Left ventricle myocardium inferior (tissue), 1 donor: ENCODE measurements at regions not wholly inside any gene's neighbourhood (a gene's known extent, or its start where the extent isn't known, plus 50 kb on each side); places are given as distances from the start of the nearest gene placed in this dataset.

Experiments
- DNase-seq: peaks from one replicate; pipeline ENCODE4 v3.0.0-alpha.2; 2020
- H3K27ac ChIP-seq: fragments of 200-600 bp; replicated peaks from 2 replicates; pipeline ENCODE4 v1.8.0; 2021
- H3K27me3 ChIP-seq: fragments of 200-600 bp; 2 replicates; pipeline ENCODE4 v1.8.0; 2021; ENCODE audit warnings: low read depth
- H3K36me3 ChIP-seq: fragments of 200-600 bp; 2 replicates; pipeline ENCODE4 v1.8.0; 2021
- H3K4me1 ChIP-seq: fragments of 200-600 bp; 2 replicates; pipeline ENCODE4 v1.8.0; 2021
- H3K4me3 ChIP-seq: fragments of 200-600 bp; 2 replicates; pipeline ENCODE4 v1.8.0; 2021; ENCODE audit warnings: mild to moderate bottlenecking, moderate library complexity
- H3K9me3 ChIP-seq: fragments of 200-600 bp; replicated peaks from 2 replicates; pipeline ENCODE4 v1.8.0; 2021
- intact Hi-C: fragments of 100-400 bp; cut with micrococcal nuclease; formaldehyde crosslinking; loops from one replicate; pipeline ENCODE4 v1.11.0; 2022
- TF ChIP-seq, protein P1 (sequence below): fragments of 200-600 bp; IDR thresholded peaks from 2 replicates; pipeline ENCODE4 v1.8.0; 2021; ENCODE audit warnings: antibody characterized with exemption, mild to moderate bottlenecking, borderline replicate concordance
- donor health status: DM: no; HTN: yes; CAD: no; lungs with severe emphysema.

DNA sequence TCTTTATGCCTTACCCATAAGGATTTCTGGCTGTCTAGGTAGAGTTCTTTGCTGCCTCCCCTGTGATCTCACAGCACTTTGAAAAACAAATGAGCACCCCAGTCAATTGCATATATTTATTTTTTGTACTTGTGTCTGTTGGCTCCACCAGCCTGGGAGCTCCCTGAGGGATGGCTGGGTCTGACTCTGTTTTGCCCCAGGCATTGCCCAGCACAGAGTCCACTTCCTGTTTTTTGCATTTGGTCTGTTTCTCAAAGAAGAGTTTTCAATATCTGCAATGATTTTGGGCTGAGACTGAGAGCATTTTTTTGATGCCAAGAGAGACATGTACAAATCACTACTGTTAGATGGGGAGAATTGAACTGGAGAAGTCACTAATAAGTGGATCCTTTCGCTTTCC is 125.0 kb downstream of the FOXD2 start:
- TF ChIP-seq, protein P1, sequence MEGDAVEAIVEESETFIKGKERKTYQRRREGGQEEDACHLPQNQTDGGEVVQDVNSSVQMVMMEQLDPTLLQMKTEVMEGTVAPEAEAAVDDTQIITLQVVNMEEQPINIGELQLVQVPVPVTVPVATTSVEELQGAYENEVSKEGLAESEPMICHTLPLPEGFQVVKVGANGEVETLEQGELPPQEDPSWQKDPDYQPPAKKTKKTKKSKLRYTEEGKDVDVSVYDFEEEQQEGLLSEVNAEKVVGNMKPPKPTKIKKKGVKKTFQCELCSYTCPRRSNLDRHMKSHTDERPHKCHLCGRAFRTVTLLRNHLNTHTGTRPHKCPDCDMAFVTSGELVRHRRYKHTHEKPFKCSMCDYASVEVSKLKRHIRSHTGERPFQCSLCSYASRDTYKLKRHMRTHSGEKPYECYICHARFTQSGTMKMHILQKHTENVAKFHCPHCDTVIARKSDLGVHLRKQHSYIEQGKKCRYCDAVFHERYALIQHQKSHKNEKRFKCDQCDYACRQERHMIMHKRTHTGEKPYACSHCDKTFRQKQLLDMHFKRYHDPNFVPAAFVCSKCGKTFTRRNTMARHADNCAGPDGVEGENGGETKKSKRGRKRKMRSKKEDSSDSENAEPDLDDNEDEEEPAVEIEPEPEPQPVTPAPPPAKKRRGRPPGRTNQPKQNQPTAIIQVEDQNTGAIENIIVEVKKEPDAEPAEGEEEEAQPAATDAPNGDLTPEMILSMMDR, result no peak
- no peak overlapping the region for H3K4me3 ChIP-seq
- H3K27me3 ChIP-seq, result peaks cover 60% of the 10 kb centered on the region
- intact Hi-C loops, result no loop called here
- no peak overlapping the region for H3K27ac ChIP-seq
- DNase-seq, result no peak
- H3K36me3 ChIP-seq, result no peaks in the 10 kb centered on the region
- peaks cover 17% of the 10 kb centered on the region for H3K4me1 ChIP-seq
- no peaks in the 10 kb centered on the region for H3K9me3 ChIP-seq

DNA sequence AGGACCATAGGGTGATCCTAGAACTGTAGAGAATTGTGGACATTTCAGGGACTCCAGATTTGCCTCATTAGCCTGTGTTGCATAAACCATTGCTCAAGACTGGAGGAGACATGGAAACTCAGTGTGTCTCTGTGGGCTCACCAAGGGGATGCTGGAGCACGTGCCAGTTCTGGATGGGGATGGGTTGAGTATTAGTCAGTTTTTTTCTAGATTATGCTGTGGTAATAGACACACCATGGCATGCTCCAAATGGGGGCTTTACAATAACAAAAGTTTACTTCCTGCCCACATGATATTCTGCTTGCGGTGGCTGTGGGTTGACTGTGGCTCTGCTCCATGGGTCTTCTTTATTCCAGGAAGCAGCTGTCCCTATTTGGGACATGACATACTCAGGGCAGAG is 125.4 kb downstream of the FOXD2 start:
- intact Hi-C loops, result no loop called here
- H3K27ac ChIP-seq, result no peak overlapping the region
- no peak for DNase-seq
- no peaks in the 10 kb centered on the region for H3K9me3 ChIP-seq
- H3K4me1 ChIP-seq, result peaks cover 17% of the 10 kb centered on the region
- no peak overlapping the region for H3K4me3 ChIP-seq
- TF ChIP-seq, protein P1, result no peak
- H3K27me3 ChIP-seq, result peaks cover 61% of the 10 kb centered on the region
- no peaks in the 10 kb centered on the region for H3K36me3 ChIP-seq

DNA sequence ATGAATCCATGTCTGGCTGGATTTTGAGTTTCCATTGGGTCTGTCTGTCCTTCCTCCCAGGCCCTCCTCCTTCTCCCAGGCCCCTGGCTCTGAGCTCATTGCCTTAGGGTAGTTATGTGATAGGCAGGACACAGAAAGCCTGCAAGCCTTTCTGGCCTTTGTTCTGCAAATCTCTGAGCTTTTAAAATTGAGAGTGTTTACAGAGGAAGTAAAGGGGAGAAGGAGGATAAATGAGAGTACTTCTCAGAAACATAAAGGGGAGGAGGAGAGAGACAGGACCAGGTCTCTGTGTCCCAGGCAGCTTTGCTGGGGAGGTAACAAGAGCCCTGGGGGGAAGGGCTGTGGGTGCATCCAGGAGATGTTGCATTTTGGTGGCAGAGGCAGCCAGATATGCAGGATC is 126.7 kb downstream of the FOXD2 start:
- intact Hi-C loops, result no loop called here
- peaks cover 25% of the 10 kb centered on the region for H3K4me1 ChIP-seq

DNA sequence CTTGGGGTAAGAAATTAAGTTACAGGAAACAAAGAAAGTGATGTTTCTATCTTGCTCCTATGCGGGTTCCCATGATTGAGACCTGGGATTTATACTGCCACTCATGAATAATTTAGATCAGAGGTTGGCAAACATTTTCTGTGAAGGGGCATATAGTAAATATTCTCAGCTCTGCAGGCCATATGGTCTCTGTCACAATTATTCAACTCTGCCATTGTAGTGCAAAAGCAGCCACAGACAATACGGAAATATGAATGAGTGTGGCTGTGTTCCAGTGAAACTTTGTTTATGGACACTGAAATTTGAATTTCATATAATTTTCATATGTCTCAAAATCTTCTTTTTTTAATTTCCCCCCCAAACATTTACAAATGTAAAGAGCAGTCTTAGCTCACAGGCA is 127.2 kb downstream of the FOXD2 start:
- DNase-seq, result no peak
- no peak overlapping the region for H3K4me3 ChIP-seq
- H3K9me3 ChIP-seq, result no peaks in the 10 kb centered on the region
- peaks cover 30% of the 10 kb centered on the region for H3K4me1 ChIP-seq
- peaks cover 52% of the 10 kb centered on the region for H3K27me3 ChIP-seq
- intact Hi-C loops, result no loop called here
- TF ChIP-seq, protein P1, result no peak
- no peak overlapping the region for H3K27ac ChIP-seq
- no peaks in the 10 kb centered on the region for H3K36me3 ChIP-seq

More for the DNA sequence above, 126.7 kb downstream of the FOXD2 start:
- Histone ChIP-seq H3K4me3 (no peak overlapping the region), H3K27me3 (peaks cover 57% of the 10 kb centered on the region), H3K36me3 (no peaks in the 10 kb centered on the region), H3K27ac (no peak overlapping the region), H3K9me3 (no peaks in the 10 kb centered on the region)
- TF ChIP-seq, protein P1, result no peak
- DNase-seq, result no peak

DNA sequence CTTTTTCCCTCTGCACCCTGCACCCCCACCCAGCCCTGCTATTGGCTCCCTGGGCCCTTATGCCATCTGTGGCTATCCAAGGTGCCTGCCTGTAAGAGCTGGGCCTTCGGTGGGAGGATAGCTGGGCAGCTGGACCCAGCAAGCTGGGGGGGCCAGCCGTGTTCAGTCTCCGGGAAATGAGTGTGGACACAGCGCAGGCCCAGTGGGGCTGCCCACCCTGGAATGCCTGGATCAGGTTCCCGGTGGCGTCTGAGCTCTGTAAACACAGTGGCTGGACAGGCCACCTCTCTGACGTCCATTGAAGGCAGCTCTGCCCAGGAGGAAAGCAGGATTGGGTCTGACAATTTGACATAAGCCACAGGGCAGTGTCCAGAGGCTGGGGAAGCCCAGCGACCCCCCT is 127.8 kb downstream of the FOXD2 start:
- Histone ChIP-seq H3K27ac (no peak overlapping the region), H3K27me3 (peaks cover 47% of the 10 kb centered on the region), H3K4me3 (no peak overlapping the region), H3K9me3 (no peaks in the 10 kb centered on the region), H3K4me1 (peaks cover 35% of the 10 kb centered on the region), H3K36me3 (no peaks in the 10 kb centered on the region)
- no peak for DNase-seq
- intact Hi-C loops, result no loop called here
- TF ChIP-seq, protein P1, result no peak

DNA sequence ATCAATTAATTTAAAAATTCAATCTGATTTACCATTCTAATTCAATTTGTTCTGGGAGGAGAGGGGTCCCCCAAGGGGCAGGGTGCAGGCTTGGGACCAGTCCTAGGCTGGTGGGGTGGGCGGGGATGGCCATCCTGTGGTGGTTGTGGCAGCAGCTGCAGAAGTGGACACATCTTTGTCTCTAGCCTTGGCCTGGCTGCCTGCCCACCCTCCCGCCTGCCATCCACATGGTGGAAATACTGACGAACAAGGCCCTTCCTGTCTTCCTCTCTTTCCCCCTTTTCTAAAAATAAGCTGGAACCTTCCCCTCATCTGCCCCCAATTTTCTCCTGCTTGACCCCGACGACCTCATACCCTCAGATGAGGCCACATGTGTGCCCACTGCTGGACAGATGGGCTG is 130.9 kb downstream of the FOXD2 start:
- no peak overlapping the region for H3K4me3 ChIP-seq
- H3K4me1 ChIP-seq, result peaks cover 17% of the 10 kb centered on the region
- H3K9me3 ChIP-seq, result no peaks in the 10 kb centered on the region
- no peaks in the 10 kb centered on the region for H3K36me3 ChIP-seq
- peaks cover 48% of the 10 kb centered on the region for H3K27me3 ChIP-seq
- DNase-seq, result no peak
- intact Hi-C loops, result no loop called here
- no peak overlapping the region for H3K27ac ChIP-seq
- TF ChIP-seq, protein P1, result no peak
